Bronchial epithelial cell (primary cell): ENCODE measurements at regions not wholly inside any gene's neighbourhood (a gene's known extent, or its start where the extent isn't known, plus 50 kb on each side); places are given as distances from the start of the nearest gene placed in this dataset.

ENCODE experiments used
- DNase-seq: peaks from one replicate; pipeline ENCODE4 v3.0.0-alpha.2; 2010; ENCODE audit warnings: low read depth
- FAIRE-seq: peaks from 2 replicates; lab custom pipeline; 2011; peaks lifted over from hg19 to GRCh38; lab: Jason Lieb, UNC
- H3K27me3 ChIP-seq: 2 replicates; pipeline ENCODE4 v1.5.1; 2011; ENCODE audit warnings: low read length; ENCODE audit not compliant: control insufficient read depth, insufficient read depth
- H3K36me3 ChIP-seq: 2 replicates; pipeline ENCODE4 v1.5.1; 2011; ENCODE audit warnings: low read length; ENCODE audit not compliant: control insufficient read depth, insufficient read depth
- H3K4me3 ChIP-seq: 2 replicates; pipeline ENCODE4 v1.5.1; 2011; ENCODE audit warnings: mild to moderate bottlenecking, low read depth, low read length, control low read depth
- CTCF ChIP-seq: IDR thresholded peaks from 2 replicates; pipeline ENCODE4 v1.5.1; 2011; ENCODE audit warnings: mild to moderate bottlenecking, moderate library complexity, low read length, control low read depth, inconsistent platforms; ENCODE audit not compliant: insufficient read depth, severe bottlenecking

- DNase-seq = no peak
- no peak for TF ChIP-seq CTCF
- FAIRE-seq = no peak
- Histone ChIP-seq H3K27me3 (no peaks in the 10 kb centered on the region), H3K4me3 (no peak overlapping the region), H3K36me3 (no peaks in the 10 kb centered on the region)
These were observed 512.8 kb upstream of the ID4 start for GRCh38 chr6:19324376-19324775.

DNA sequence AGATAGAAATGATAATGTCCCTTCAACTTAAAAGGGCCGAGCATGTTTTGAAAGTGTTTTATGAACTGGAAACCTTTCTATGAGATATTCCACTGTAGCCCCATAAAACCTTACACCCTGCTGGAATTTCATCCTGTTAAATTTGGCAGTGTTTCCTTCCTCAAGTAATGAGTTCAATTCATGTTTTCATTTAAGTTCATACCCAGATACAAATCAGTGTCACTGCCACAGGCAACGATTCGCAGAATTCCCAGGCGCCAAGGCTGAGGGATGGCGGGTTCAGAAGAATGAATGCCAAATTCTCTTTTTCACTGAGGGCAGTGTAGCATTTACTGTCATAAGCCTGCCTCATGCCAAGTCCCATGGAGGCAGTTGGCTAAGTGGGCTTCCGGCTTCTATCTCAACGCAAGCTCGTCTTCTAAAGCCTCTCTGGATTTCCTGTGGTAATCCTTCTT is 511.8 kb upstream of the ID4 start:
- H3K36me3 ChIP-seq = no peaks in the 10 kb centered on the region
- H3K4me3 ChIP-seq = no peak overlapping the region
- FAIRE-seq (no peak), DNase-seq (no peak)
- H3K27me3 ChIP-seq = no peaks in the 10 kb centered on the region
- no peak for TF ChIP-seq CTCF

GRCh38 chr6:19327241-19327640 is 509.9 kb upstream of the ID4 start:
- Histone ChIP-seq H3K27me3 (no peaks in the 10 kb centered on the region), H3K4me3 (no peak overlapping the region), H3K36me3 (no peaks in the 10 kb centered on the region)
- peak; percentile 36 for DNase-seq
- TF ChIP-seq CTCF = no peak
- no peak for FAIRE-seq

DNA sequence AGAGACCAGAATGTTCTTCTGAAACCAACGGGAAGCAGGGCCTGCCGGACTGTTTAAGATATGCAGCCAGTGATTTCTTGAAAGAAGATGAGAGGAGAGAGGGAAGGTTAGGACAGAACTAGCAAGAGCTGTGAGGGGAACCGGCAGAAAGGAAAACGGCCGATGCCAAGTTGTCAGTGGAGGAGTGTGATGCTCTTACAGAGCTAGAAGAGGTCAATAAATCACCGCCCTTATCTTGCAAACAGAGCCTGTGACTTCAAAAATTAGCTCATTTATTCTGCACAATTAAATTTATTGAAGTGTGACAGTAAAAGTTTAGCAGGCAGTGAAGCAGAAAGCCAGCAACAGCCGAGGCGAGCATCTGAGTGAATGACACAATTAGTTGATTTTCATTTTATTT is 509.5 kb upstream of the ID4 start:
- Histone ChIP-seq H3K4me3 (no peak overlapping the region), H3K36me3 (no peaks in the 10 kb centered on the region), H3K27me3 (no peaks in the 10 kb centered on the region)
- TF ChIP-seq CTCF = no peak
- DNase-seq (no peak), FAIRE-seq (no peak)

- H3K4me3 ChIP-seq = no peak overlapping the region
- FAIRE-seq = no peak
- H3K36me3 ChIP-seq = no peaks in the 10 kb centered on the region
- no peaks in the 10 kb centered on the region for H3K27me3 ChIP-seq
- no peak for DNase-seq
- TF ChIP-seq CTCF = no peak
These were observed 508.1 kb upstream of the ID4 start for GRCh38 chr6:19329078-19329477.

GRCh38 chr6:19331089-19331488 is 506.1 kb upstream of the ID4 start:
- DNase-seq = no peak
- TF ChIP-seq CTCF = no peak
- H3K36me3 ChIP-seq = no peaks in the 10 kb centered on the region
- no peaks in the 10 kb centered on the region for H3K27me3 ChIP-seq
- no peak overlapping the region for H3K4me3 ChIP-seq
- no peak for FAIRE-seq
